Lower leg skin (tissue), 3 donors: ENCODE measurements at regions not wholly inside any gene's neighbourhood (a gene's known extent, or its start where the extent isn't known, plus 50 kb on each side); places are given as distances from the start of the nearest gene placed in this dataset.

ENCODE experiments used
- CTCF ChIP-seq, 3 donors: fragments of 450-650 bp; IDR thresholded peaks; one replicate each; pipeline ENCODE4 v1.5.1; 2016; ENCODE audit warnings: antibody characterized with exemption in 3 of 3, mild to moderate bottlenecking in 3 of 3, moderate library complexity in 2 of 3
- POLR2A ChIP-seq, 2 donors: fragments of 450-650 bp; IDR thresholded peaks; one replicate each; pipeline ENCODE4 v1.6.1; 2016 to 2017; ENCODE audit warnings: antibody characterized with exemption in 2 of 2, mild to moderate bottlenecking in 1 of 2, moderate library complexity in 1 of 2

GRCh38 chr14:29376237-29376636, 551.4 kb downstream of the PRKD1 start:
- TF ChIP-seq CTCF (IDR thresholded peaks at IDR 0.05), result no peak
- no peak for TF ChIP-seq POLR2A (IDR thresholded peaks at IDR 0.05)
